GM10248 (cell line): ENCODE measurements at regions not wholly inside any gene's neighbourhood (a gene's known extent, or its start where the extent isn't known, plus 50 kb on each side); places are given as distances from the start of the nearest gene placed in this dataset.

Experiments
- CTCF ChIA-PET: fragments of 300-600 bp; sonication (Branson Sonifier 250); formaldehyde crosslinking; extraction: SDS; loops from one replicate; lab custom pipeline; 2021; ENCODE audit warnings: antibody characterized with exemption; lab: Yijun Ruan, JAX
- POLR2A ChIA-PET: fragments of 350-650 bp; sonication (Branson Sonifier 250); formaldehyde crosslinking; extraction: SDS; loops from one replicate; lab custom pipeline; 2020; ENCODE audit warnings: antibody characterized with exemption; lab: Yijun Ruan, JAX
- DNase-seq: peaks from one replicate; pipeline ENCODE4 v3.0.0; 2012; ENCODE audit errors: extremely low spot score
- TF ChIP-seq, protein P1 (sequence below): IDR thresholded peaks from 2 replicates; pipeline ENCODE4 v1.5.1; 2012; ENCODE audit warnings: mild to moderate bottlenecking, low read depth; ENCODE audit errors: extremely low read depth, missing control alignments, control extremely low read depth

DNA sequence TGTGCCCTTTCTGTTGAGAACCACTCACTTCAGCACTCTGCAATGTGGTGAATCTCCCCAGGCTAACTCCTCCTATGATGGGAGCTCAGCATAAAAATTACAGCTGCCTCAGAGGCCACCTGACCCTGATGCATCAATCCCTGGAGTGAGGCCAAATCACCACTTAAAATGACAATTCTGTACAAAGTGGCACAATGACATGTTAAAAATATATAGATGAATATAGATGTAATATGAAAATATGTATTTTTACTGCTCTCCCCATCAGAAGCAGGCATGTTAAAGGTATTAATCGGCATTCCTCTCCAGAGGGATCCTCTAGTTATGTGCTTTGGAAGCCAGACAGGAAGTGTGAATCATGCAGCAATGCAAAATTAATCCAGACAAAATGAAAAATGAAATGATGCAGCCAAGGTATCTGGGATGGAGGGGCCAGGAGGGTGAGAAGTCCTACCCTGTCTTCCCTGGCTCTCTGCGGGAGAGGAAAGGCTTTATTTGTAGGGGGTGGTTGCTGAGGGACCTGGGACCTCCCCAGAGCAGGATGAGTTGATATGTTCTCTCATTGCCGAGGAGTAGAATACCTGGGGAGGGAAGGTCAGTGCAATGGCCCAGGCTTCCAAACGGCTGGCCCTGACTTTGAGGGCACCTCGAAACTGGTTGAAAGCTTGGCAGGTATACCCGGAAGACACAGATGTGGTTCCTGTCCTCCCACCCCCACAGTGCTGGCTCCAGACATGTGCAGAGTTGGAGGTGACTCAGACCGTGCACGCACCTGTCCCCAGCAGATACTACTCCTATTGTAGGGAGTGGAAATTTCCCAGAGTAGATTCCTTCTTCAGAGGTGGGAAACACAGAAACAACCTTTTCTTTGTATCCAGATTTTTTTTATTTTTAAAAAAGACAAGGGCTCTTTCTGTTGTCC lies 347.9 kb upstream of the NCAM1 start:
- no peak for DNase-seq
- TF ChIP-seq, protein P1, sequence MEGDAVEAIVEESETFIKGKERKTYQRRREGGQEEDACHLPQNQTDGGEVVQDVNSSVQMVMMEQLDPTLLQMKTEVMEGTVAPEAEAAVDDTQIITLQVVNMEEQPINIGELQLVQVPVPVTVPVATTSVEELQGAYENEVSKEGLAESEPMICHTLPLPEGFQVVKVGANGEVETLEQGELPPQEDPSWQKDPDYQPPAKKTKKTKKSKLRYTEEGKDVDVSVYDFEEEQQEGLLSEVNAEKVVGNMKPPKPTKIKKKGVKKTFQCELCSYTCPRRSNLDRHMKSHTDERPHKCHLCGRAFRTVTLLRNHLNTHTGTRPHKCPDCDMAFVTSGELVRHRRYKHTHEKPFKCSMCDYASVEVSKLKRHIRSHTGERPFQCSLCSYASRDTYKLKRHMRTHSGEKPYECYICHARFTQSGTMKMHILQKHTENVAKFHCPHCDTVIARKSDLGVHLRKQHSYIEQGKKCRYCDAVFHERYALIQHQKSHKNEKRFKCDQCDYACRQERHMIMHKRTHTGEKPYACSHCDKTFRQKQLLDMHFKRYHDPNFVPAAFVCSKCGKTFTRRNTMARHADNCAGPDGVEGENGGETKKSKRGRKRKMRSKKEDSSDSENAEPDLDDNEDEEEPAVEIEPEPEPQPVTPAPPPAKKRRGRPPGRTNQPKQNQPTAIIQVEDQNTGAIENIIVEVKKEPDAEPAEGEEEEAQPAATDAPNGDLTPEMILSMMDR: no peak
- POLR2A ChIA-PET: no interaction called here
- CTCF ChIA-PET: no interaction called here

DNA sequence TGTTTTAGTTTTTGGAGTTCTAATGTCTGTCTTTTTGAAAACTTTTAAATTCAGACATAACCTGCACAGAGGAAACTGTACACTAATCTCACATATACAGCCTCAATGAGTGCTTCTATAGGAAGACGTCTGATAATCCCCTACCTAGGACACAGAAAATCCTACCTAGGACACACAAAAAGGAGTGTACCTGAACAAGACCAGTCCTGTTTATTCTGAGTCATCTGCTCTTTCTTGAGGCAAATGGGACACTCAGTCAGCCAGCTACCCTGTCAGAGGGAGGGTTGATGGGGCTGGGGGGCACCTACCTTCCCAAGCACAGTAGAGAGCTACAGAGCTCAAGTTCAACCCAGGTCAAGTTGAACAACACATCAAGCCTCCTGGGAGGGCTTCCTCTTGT lies 346.6 kb upstream of the NCAM1 start:
- no peak for DNase-seq
- ChIA-PET POLR2A (no interaction called here), CTCF (interaction anchor here (3.1 kb wide), 1 partner anchor 27 kb away, joined by 13 read pairs; no protein-coding TSS in a partner anchor)
- TF ChIP-seq, protein P1: no peak

DNA sequence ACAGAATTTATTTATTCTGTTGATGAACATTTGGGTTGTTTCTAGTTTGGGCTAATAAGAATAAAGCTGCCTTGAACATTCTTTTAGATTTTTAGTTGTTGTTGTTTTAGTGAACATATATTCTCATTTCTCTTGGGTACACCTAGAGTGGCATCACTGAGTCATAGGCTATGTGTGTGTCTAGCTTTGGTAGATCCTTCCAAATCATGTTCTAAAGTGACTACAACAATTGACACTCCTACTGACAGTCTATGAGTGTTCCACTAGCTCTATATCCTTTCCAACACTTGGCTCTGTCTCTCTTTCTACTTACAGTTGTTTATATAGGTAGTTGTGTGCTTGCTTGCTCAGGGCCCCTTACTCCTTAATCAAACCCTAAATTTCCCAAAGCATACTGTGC lies 346.0 kb upstream of the NCAM1 start:
- no peak for DNase-seq
- ChIA-PET CTCF (interaction anchor here (3.1 kb wide), 1 partner anchor 27 kb away, joined by 13 read pairs; no protein-coding TSS in a partner anchor), POLR2A (no interaction called here)
- TF ChIP-seq, protein P1: no peak

DNA sequence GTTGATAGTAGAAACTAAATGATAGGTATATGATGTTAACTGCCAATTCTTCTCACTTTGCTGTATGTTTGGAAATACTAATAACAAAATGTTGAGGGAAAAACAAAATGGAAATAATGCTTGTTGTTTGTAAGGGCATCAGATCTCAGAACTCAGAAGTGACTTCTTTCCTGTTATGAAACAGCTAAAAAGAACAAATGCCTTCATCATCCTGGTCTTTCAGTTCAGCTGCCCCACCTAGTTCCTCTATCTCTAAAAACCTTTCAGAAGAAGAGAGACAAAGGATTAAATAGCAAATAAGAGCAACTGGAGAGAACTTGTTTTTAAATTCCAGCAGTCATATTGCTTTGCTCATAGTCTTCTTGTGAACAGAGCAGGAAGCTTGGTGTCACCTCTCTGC lies 345.3 kb upstream of the NCAM1 start:
- TF ChIP-seq, protein P1: no peak
- no peak for DNase-seq
- ChIA-PET POLR2A (no interaction called here), CTCF (interaction anchor here (1.4 to 3.1 kb wide), 2 partner anchors 9 to 28 kb away, joined by 3 to 13 read pairs; no protein-coding TSS in a partner anchor)

DNA sequence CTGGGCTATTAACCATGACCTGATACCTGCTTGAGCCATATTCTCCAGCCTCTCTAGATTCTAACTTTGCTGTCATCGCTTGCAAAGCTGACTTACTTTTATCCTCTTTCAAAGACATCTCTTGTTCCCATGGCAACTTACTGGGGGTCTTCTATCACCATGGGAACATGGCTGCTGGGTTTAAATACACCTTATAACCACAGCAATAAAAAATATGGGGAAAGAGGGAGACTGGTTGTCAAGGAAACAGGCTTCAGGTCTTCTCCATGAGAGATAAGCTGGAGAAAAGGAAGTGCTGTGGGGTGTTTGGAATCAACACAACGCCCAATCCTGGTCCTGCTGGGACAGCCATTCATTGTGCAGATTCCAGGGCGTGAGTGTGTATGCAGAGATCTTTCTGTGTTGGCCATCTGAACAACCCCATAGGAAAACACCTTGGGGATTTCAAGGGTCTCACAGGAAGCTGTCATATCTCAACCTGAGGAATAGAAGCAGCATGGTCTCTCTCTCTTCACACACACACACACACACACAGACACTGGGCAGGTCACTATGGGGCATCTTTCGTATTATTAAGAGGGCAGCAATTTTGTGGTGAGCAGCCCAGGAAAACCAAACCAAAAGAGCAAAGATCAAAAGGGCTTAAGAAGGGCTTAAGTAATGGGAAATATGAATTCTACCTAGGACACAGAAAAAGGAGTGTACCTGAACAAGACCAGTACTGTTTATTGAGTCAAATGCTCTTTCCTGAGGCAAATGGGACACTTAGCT lies 344.7 kb upstream of the NCAM1 start:
- POLR2A ChIA-PET: no interaction called here
- TF ChIP-seq, protein P1: no peak
- no peak for DNase-seq
- CTCF ChIA-PET: interaction anchor here (1.4 to 3.1 kb wide), 2 partner anchors 9 to 29 kb away, joined by 3 to 13 read pairs; no protein-coding TSS in a partner anchor

DNA sequence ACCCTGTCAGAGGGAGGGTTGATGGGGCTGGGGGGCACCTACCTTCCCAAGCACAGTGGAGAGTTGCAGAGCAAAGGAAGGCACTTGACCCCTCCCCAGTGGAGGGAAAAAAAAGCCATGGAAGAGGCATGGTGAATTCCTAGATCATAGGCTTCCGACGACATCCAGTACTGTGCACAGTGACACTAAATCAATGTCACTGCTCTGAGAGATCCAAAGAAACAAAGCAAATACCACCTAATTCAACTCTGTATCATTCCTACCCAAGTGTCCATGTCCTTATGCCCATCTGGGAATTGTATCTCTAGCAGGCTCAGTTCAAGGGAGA lies 344.2 kb upstream of the NCAM1 start:
- ChIA-PET CTCF (interaction anchor here (1.4 to 3.1 kb wide), 2 partner anchors 8 to 29 kb away, joined by 3 to 13 read pairs; no protein-coding TSS in a partner anchor), POLR2A (no interaction called here)
- DNase-seq: no peak
- TF ChIP-seq, protein P1: no peak
